ENCODE measurements at regions not wholly inside any gene's neighbourhood (a gene's known extent, or its start where the extent isn't known, plus 50 kb on each side); places are given as distances from the start of the nearest gene placed in this dataset.

DNA sequence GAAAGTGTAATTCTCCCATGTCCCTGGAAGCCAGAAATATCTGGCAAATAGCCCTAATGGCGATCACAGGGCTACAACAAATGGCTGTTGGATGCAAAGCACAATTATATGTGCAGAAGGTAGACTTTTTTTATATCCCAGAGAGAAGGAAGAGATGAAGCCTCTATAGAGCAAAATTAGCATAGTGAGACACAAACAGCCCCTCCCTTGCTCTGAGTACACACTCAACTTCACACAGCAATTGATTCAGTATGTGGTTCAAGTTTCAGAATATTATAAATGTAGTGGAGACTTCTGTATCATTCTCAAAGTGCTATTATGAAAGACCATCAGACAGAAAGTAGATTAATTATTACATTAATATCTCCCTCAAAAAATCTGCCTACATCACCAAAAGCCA is 246.5 kb upstream of the TBX18 start:
- Histone ChIP-seq H3F3A (ENCODE audit: insufficient read depth, low read length) (no peaks in the 10 kb centered on the region), H2AFZ (ENCODE audit: low read length) (no peak overlapping the region), H3K4me1 (ENCODE audit: low read length) (no peaks in the 10 kb centered on the region)

DNA sequence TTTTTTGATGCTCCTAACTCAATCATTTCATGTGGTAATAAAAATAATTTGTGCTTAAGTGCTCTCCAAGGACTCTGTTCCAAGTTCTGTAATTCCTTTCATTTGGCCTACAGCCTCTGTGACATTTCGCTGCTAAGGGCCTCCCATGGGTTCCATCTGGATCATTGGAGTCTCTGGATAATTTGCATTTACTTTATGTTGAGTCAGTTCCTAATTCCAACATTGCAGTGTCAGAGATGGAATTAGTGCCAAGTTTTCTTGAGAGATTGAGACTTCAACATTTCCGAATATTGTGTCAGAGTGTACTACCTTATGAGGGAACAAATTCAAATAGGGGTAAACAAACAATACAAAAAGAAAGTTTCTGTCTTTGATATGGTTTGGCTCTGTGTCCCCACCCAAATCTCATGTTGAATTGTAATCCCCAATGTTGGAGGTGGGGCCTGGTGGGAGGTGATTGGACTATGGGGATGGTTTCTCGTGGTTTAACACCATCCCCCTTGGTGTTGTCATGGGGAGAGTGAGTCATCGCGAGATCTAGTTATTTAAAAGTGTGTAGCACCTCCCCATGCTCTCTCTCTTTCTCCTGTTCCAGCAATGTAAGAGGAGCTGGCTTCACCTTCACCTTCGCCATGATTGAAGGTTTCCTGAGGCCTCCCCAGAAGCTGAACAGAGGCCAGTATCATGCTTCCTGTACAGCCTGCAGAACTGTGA is 244.1 kb upstream of the TBX18 start:
- Histone ChIP-seq H3K9ac (ENCODE audit: low read length) (no peak overlapping the region), H3K9me2 (replicated peaks; ENCODE audit: insufficient read depth, low read length) (no peaks in the 10 kb centered on the region), H3K27ac (ENCODE audit: low read length) (no peak overlapping the region), H3K9me3 (replicated peaks; ENCODE audit: insufficient read depth, low read length) (no peaks in the 10 kb centered on the region), H3K36me3 (replicated peaks; ENCODE audit: insufficient read depth, low read length) (no peaks in the 10 kb centered on the region), H2AFZ (ENCODE audit: low read length) (no peak overlapping the region), H3K27me3 (replicated peaks; ENCODE audit: insufficient read depth, low read length) (no peaks in the 10 kb centered on the region), H3F3A (ENCODE audit: insufficient read depth, low read length) (no peaks in the 10 kb centered on the region), H3K4me1 (ENCODE audit: low read length) (no peaks in the 10 kb centered on the region), H4K20me1 (ENCODE audit: insufficient read depth, low read length) (no peaks in the 10 kb centered on the region), H3K79me2 (ENCODE audit: low read length) (no peaks in the 10 kb centered on the region), H3K4me2 (ENCODE audit: low read depth, low read length) (no peak overlapping the region), H3K4me3 (ENCODE audit: low read length) (no peak overlapping the region)
- TF ChIP-seq, protein P1, sequence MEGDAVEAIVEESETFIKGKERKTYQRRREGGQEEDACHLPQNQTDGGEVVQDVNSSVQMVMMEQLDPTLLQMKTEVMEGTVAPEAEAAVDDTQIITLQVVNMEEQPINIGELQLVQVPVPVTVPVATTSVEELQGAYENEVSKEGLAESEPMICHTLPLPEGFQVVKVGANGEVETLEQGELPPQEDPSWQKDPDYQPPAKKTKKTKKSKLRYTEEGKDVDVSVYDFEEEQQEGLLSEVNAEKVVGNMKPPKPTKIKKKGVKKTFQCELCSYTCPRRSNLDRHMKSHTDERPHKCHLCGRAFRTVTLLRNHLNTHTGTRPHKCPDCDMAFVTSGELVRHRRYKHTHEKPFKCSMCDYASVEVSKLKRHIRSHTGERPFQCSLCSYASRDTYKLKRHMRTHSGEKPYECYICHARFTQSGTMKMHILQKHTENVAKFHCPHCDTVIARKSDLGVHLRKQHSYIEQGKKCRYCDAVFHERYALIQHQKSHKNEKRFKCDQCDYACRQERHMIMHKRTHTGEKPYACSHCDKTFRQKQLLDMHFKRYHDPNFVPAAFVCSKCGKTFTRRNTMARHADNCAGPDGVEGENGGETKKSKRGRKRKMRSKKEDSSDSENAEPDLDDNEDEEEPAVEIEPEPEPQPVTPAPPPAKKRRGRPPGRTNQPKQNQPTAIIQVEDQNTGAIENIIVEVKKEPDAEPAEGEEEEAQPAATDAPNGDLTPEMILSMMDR (IDR thresholded peaks at IDR 0.05; ENCODE audit: low read length), result no peak
- no peak for TF ChIP-seq EZH2 (optimal IDR thresholded peaks at IDR 0.05; ENCODE audit: low read depth, low read length)
- no peak for TF ChIP-seq EZH2phosphoT487 (IDR thresholded peaks at IDR 0.05; ENCODE audit: low read length)
- DNase-seq, result no peak

More for the DNA sequence above, 246.5 kb upstream of the TBX18 start:
- Histone ChIP-seq H3K27ac (ENCODE audit: low read length) (no peak overlapping the region), H3K4me2 (ENCODE audit: low read depth, low read length) (no peak overlapping the region), H3K27me3 (replicated peaks; ENCODE audit: insufficient read depth, low read length) (no peaks in the 10 kb centered on the region), H3K9ac (ENCODE audit: low read length) (no peak overlapping the region), H3K79me2 (ENCODE audit: low read length) (no peaks in the 10 kb centered on the region), H3K9me3 (replicated peaks; ENCODE audit: insufficient read depth, low read length) (no peaks in the 10 kb centered on the region), H4K20me1 (ENCODE audit: insufficient read depth, low read length) (no peaks in the 10 kb centered on the region), H3K36me3 (replicated peaks; ENCODE audit: insufficient read depth, low read length) (no peaks in the 10 kb centered on the region), H3K4me3 (ENCODE audit: low read length) (no peak overlapping the region), H3K9me2 (replicated peaks; ENCODE audit: insufficient read depth, low read length) (no peaks in the 10 kb centered on the region)
- TF ChIP-seq, protein P1 (IDR thresholded peaks at IDR 0.05; ENCODE audit: low read length), result no peak
- no peak for TF ChIP-seq EZH2phosphoT487 (IDR thresholded peaks at IDR 0.05; ENCODE audit: low read length)
- no peak for TF ChIP-seq EZH2 (optimal IDR thresholded peaks at IDR 0.05; ENCODE audit: low read depth, low read length)
- no peak for DNase-seq

DNA sequence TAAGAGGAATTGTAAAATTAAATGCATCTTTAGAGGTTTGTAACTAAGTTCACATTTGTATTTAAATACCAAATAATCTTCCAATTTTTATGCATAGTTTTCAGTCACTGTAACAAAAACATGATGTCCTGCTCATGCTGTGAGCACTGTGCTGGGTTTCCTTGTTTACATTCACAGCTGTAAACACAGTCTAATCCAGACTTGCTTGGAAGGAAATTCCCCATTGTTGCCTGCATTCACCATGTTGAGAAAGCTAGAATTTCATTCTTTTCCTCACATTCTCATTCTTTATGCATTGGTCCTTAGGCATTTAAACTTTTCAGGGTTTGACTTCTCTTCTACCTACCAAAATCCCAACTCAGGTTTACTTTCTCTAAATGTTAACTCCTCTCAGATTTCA is 242.0 kb upstream of the TBX18 start:
- Histone ChIP-seq H3K4me2 (ENCODE audit: low read depth, low read length) (no peak overlapping the region), H3K4me3 (ENCODE audit: low read length) (no peak overlapping the region)
- TF ChIP-seq, protein P1 (IDR thresholded peaks at IDR 0.05; ENCODE audit: low read length), result no peak
- TF ChIP-seq EZH2 (optimal IDR thresholded peaks at IDR 0.05; ENCODE audit: low read depth, low read length) (no peak), EZH2phosphoT487 (IDR thresholded peaks at IDR 0.05; ENCODE audit: low read length) (no peak)

More for the DNA sequence above, 242.0 kb upstream of the TBX18 start:
- H2AFZ ChIP-seq (ENCODE audit: low read length), result no peak overlapping the region
- no peaks in the 10 kb centered on the region for H3K4me1 ChIP-seq (ENCODE audit: low read length)
- DNase-seq, result no peak
- no peaks in the 10 kb centered on the region for H3K36me3 ChIP-seq (replicated peaks; ENCODE audit: insufficient read depth, low read length)
- no peaks in the 10 kb centered on the region for H3F3A ChIP-seq (ENCODE audit: insufficient read depth, low read length)
- no peaks in the 10 kb centered on the region for H3K9me3 ChIP-seq (replicated peaks; ENCODE audit: insufficient read depth, low read length)
- no peak overlapping the region for H3K27ac ChIP-seq (ENCODE audit: low read length)
- H3K27me3 ChIP-seq (replicated peaks; ENCODE audit: insufficient read depth, low read length), result no peaks in the 10 kb centered on the region
- no peaks in the 10 kb centered on the region for H3K79me2 ChIP-seq (ENCODE audit: low read length)
- H3K9ac ChIP-seq (ENCODE audit: low read length), result no peak overlapping the region
- H3K9me2 ChIP-seq (replicated peaks; ENCODE audit: insufficient read depth, low read length), result no peaks in the 10 kb centered on the region
- no peaks in the 10 kb centered on the region for H4K20me1 ChIP-seq (ENCODE audit: insufficient read depth, low read length)
